Activated CD8-positive, alpha-beta memory T cell treated with anti-CD3 and anti-CD28 coated beads for 36 hours (primary cell): ENCODE measurements at regions not wholly inside any gene's neighbourhood (a gene's known extent, or its start where the extent isn't known, plus 50 kb on each side); places are given as distances from the start of the nearest gene placed in this dataset.
"Not testable (repeated sequence)": the region's sequence is repeated elsewhere in the genome, so short reads cannot be mapped to it uniquely, and the experiment has no call there.

Source experiments
- CTCF ChIA-PET: fragments of 350-600 bp; sonication (Branson Sonifier 250); formaldehyde crosslinking; loops from one replicate; lab custom pipeline; 2021; ENCODE audit warnings: antibody characterized with exemption; lab: Charles Lee
- POLR2A ChIA-PET: fragments of 350-600 bp; sonication (Branson Sonifier 250); formaldehyde crosslinking; loops from one replicate; lab custom pipeline; 2021; ENCODE audit warnings: antibody characterized with exemption; lab: Charles Lee

DNA sequence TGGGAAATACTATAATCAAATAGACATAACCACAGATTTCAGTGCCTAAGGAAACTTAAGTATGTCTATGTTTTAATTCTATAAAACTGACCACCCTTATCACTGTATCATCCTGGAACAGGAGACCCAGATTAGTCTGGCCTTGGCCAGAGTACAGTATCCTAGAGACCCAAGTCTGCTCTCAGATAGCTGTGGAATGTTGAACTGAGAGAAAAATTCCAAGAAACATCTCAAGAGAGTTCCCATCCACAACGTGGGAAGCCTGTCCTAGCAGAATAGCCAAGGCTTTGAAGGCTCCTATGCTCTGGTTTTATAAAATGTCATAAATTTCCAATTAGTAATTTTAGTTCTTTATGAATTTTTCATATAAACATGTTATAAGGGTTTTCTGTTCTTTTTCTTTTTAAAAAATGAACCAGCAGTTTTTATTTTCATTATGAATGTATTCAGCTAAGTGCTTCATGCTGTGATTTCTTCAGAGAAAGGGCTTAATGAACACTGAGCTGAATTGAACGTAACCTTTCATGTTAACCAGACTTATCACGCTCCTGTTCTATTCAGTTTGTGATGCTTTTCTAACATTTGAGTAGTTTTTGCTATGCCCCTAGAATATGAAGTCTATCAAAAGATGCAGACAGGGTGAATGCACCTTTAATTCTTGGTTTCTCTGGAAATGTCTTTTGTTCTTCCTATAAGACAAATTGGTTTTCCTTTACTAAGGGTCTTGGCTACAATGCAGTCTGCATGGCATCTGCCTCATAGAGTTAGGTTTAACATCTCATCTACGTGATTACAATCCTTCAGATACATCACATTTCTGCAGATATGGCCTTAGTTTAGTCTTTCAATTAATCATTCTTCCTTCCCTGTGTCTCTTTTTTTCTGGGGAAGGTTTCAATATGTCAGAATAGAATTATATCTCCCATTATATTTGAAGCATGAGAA is 230.8 kb downstream of the CYLC2 start:
- ChIA-PET CTCF (no interaction called here), POLR2A (no interaction called here)

DNA sequence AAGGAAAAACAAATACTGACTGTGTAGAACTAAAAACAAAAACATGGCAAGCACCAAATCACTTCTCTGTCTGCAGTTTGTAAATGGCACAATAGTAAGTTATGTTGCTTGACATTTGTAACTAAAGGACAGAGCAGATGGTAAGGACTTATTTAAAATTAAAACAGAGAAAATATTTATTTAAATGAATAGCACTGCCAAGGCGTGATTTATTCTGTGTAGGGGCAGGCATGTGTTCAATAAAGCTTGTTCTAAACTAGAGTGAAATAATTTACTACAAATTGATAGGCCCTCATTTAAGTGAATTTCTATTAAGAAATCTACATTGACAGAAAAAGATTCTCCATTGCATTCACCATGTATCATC is 231.5 kb downstream of the CYLC2 start:
- POLR2A ChIA-PET: no interaction called here
- CTCF ChIA-PET: no interaction called here

DNA sequence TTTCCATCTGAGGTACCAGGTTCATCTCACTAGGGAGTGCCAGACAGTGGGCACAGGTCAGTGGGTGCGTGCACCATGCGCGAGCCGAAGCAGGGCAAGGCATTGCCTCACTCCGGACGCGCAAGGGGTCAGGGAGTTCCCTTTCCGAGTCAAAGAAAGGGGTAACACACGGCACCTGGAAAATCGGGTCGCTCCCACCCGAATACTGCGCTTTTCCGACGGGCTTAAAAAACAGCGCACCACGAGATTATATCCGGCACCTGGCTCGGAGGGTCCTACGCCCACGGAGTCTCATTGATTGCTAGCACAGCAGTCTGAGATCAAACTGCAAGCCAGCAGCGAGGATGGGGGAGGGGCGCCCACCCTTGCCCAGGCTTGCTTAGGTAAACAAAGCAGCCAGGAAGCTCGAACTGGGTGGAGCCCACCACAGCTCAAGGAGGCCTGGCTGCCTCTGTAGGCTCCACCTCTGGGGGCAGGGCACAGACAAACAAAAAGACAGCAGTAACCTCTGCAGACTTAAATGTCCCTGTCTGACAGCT is 242.5 kb downstream of the CYLC2 start:
- CTCF ChIA-PET, POLR2A ChIA-PET: not testable (repeated sequence)

DNA sequence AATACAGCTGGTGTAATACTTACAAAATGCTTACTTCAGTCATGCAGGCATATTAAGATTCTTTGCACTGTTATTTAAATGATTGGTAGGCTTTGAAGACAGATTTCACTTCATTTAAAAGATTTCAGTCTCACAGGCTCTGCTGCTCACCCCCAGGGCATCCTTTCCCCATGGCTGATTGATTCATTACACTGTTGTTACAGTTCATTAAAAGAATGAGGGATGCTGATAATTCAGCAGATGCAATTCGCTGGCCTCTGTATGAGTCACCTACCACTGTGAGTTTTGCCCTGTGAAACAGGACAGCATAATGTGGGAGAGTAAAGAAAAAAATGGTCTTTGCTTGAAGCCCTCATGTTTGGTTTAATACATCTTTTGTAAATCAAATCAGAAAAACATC is 246.9 kb downstream of the CYLC2 start:
- ChIA-PET CTCF (interaction anchor here (0.7 kb wide), 1 partner anchor 60 kb away, joined by 3 read pairs; no protein-coding TSS in a partner anchor), POLR2A (no interaction called here)

DNA sequence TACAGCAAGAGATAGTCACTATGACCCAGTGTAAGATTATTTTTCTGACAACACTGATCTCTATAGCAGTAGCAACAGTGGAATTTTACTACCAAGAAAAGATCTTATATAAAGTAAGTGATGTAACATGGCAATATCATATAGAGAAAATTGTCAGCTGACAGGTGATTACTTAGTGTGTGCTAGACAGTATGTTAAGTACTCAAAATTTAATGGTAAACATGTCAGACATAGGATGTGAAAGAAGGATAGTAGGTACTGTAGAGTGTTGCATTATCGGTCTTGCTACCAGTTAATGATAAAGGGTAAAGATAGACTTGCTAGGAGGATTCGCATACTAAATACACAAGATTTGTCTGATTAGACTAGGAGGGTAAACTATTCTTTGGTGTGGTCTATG is 247.4 kb downstream of the CYLC2 start:
- CTCF ChIA-PET: no interaction called here

DNA sequence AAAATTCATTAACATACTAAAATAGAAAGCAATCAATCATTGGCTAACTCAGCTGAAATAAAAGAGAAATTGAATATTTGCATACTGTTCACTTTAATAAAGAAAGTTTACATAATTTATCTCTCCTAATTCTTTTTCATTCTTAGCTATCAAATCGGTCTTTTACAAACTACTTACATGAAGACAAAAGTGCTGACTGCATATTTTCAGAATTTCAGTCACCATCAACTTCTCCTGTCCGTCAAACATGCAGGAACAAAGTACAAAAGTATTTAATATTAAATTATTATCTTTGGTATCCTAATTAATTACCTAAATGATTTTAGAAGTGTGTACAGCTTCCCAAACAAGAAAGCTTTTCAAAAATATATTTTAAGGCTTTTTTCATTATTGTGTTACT is 248.4 kb downstream of the CYLC2 start:
- CTCF ChIA-PET: no interaction called here

More for the DNA sequence above, 247.4 kb downstream of the CYLC2 start:
- POLR2A ChIA-PET: no interaction called here

DNA sequence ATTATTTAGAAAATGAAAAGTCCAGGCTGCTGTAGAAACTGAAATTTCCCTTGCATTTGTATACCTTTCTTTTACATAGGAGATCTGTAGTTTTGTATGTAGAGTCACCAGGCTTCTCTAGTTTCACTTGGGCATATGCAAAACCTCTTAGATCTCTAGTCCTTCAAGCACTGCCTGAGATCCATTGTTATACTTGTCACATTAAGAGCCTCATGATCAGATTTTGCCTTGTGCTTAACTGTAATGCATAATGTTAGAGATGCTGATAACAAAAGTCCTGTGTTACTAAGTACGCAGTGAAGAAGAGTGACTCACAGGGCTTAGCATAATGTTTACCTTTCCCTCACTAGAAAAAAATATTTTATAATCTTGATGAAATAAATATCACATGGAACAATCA is 250.2 kb downstream of the CYLC2 start:
- ChIA-PET POLR2A (no interaction called here), CTCF (no interaction called here)

More for the DNA sequence above, 248.4 kb downstream of the CYLC2 start:
- POLR2A ChIA-PET: no interaction called here

DNA sequence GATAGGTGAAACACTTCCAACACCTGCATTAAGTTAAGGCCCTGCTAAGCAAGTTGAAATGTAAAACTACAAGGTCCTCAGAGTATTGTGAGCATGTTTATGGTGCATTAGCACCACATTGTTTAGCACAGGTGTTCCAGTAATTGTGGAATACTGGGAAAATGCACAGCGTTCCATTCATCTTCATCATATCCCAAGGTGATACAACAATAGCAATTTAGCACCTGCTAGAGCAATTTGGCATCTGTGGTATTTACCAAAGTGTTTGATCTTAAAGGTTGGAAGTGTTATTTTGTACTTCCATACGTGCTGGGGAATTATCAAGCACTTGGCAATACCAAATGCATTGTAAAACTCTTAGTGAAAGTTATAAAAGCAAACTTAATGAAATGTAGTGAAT is 266.8 kb downstream of the CYLC2 start:
- CTCF ChIA-PET: no interaction called here
- POLR2A ChIA-PET: no interaction called here

DNA sequence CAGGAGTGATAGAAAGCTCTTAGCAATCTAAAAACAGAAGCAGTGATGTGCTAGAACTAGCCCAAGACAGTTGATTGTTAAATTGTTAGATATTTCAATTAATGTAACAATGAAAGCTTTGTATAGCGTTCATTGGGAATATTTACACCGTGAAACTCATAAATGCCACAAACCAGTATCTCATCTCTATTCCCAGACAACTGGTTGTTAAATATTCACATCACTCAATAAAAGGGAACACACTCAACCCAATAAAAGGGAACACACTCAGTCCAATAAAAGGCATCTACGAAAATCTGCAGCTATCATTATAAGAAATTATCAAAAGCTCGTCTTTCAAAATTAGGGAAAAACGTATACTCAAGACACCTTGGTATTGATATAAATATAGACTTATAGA is 270.9 kb downstream of the CYLC2 start:
- ChIA-PET CTCF (no interaction called here), POLR2A (no interaction called here)

DNA sequence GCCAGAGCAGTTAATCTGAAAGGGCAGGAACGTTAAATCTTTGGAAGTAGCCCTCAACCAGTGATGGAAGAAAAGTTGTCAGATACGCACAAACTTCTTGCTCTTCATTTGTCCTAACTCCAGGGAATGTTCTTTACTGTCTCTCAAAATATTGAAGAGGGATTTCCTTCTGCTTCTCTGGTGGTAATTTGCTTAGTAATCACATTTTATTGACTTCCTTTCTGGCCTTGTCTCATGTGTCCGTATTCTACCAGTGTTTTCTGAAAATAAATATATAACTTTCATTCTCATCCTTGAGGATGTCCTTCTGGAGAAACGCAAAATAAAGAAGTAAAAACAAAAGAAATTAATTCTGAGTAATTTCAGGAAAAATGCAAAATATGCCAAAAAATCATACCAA is 282.1 kb downstream of the CYLC2 start:
- ChIA-PET POLR2A (no interaction called here), CTCF (no interaction called here)

DNA sequence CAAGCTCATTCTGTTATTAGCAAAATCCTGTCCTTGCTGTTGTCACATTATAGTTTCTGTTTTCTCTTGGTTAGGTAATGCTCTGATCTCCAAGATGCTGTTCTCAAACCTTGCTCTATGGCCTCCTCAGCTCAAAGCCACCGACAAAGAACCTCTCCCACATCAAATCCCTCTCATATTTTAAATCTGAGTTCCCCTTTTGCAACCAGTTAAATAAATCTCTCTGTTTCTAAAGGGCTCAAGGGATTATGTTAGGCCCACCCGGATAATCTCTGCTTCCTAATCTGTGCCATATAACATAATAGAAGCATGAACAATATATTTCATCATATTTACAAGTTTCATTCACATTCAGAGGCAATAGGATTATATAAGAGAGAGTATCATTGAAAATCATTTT is 286.0 kb downstream of the CYLC2 start:
- POLR2A ChIA-PET: no interaction called here
- CTCF ChIA-PET: no interaction called here

DNA sequence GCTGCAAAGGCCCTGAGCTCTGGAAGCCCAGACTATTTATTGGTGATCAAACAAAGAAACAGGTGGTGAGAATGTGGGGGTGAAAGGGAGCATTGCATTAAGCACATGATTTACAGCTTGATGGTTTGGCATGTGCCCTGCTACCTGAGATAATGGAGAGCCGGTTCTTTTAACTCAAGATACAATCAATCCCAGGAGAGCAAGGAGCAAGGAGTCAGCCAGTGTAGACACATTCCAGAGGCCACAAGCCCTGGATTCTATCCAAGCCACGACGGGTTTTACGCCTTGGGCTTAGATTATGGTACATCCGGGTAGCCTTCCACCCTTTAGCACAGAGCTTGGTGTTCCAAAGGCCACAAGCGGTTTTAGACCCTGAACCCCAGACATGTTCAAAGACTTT is 292.2 kb downstream of the CYLC2 start:
- ChIA-PET CTCF (no interaction called here), POLR2A (no interaction called here)

DNA sequence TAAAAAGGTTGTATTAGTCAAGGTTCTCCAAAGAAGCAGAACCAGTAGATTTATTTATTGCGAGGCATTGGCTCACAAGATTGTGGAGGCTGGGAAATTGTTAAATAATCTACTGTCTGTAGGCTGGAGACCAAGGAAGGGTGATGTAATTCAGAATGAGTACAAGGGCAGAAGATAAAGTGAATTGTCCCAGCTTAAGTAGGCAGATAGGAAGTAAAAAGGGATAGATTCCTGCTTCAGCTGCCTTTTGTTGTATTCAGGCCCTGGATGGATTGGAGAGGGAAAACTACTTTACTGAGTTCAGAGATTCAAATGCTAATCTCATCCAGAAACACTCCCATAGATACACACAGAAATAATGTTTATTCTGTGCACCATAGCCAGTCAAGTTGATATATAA is 301.1 kb downstream of the CYLC2 start:
- ChIA-PET CTCF (no interaction called here), POLR2A (no interaction called here)

DNA sequence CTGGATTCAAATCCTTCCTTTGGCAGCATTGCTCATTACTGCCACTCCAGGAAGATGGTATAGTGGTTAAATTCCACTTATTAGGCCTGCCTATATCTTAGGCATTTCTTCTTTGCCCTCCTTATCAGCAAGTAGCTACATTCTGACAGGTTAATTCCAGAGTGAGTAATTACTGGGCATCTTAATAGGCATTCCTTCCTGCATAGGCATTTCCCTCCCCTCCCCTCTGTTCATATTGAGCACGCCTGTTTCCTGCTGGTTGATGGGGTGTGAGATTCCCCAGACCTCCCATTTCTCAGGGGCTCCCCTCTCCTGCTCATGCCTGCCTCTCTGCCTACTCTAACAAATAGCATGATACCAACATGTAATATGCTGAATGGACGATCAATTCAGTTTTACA is 305.9 kb downstream of the CYLC2 start:
- POLR2A ChIA-PET: no interaction called here

DNA sequence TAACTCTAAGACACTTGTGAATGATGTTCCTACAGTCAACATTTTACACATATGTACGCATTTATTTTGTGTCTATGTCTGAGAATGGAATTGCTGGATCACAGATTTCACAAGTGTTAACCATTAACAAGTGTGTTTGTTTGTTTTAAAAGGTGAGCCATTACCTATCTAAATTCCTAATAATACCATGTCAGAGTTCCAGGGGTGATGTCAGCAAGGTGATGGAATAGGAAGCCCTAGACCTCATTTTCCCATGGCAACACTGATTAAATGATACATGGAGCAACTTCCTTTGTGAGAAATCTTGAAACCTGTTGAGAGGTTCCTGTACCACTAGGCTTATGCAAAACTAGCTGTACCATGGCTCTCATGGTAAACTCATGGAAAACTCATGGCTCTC is 309.7 kb downstream of the CYLC2 start:
- ChIA-PET POLR2A (no interaction called here), CTCF (no interaction called here)

More for the DNA sequence above, 305.9 kb downstream of the CYLC2 start:
- CTCF ChIA-PET: no interaction called here

DNA sequence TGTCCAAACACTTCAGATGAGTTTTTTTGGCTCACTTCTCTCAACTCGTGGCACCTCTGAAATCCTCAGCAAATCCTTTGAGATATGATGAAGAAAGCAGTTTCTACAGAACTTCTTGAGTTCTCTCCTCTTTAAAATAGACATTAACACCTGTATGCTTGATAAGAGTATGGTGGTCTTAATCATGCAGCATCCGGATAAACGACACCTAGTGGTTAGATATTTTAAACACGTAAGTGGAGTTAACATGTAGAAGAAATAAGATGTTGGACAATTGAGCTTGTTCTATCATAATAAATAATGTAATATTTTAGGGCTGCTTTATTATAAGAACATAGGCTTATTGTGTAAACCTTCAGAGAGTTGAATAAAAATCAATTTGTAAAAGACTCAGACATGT is 324.8 kb downstream of the CYLC2 start:
- ChIA-PET POLR2A (no interaction called here), CTCF (no interaction called here)

DNA sequence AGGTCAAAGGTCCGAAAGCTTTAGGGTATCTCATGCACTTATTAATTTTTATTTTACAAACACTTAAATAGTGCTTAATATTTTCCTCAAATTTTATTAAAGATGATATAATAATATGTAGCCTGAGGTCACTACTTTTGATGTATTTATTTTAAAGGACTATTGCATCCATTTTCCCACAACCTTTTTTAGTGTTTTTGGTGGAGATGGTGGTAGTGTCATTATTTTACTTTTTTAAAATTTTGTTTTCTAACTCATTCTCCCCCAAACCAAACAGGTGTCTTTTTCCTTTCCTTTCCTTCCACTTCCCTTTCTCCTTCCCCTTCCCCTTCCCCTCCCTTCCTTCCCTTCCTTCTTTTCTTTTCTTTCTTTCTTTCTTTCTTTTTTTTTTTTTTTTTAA is 328.6 kb downstream of the CYLC2 start:
- POLR2A ChIA-PET: no interaction called here
- CTCF ChIA-PET: no interaction called here

DNA sequence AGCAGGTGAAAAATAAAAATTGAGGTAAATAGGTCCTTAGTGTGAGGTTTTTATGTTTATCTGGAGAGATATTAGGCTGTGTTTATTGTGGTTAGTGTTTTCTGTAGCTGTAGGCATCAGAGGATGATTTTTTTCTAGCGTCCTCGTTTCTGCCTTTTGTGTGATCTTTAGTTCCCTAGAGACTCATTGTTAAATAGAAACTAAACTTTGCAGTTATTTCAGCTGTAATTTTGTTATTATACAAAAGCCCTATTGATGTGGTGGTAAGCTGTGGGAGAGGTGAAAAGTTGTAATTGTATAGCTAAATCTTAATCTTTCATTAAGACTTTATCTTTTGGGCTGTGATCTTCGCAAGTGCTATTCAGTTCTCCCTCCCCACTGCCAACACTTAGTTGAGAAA is 340.3 kb downstream of the CYLC2 start:
- ChIA-PET CTCF (no interaction called here), POLR2A (no interaction called here)

DNA sequence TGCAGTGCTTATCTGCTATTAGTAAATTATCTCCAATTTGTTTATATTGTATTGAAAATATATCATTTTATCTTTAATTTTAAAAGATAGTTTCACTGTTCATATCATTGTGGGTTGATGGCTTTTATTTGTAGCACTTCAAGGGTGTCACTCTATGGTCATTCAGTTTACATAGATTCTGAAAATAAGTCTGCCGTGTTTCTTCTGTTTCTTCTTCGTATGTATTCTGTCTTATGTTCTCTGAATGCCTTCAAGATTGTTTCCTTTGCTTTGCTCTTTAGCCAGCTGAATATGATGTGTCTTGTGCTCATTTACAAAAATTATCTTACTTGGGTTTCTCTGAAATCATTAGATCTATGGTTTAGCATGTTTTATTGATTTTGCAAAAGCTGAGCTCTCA is 359.9 kb downstream of the CYLC2 start:
- ChIA-PET POLR2A (no interaction called here), CTCF (no interaction called here)

DNA sequence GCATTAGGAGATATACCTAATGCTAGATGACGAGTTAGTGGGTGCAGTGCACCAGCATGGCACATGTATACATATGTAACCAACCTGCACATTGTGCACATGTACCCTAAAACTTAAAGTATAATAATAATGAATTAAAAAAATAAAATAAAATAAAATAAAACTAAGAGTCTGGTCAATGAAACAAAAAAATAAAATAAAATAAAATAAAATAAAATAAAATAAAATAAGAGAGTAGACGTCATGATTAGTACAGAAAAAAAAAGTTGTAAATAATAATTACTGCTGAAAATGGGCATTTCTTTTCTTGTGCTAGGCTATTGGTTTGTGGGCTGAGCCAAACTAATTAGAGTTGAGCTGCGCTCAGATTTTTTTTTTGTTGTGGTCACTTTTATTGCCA is 362.8 kb downstream of the CYLC2 start:
- CTCF ChIA-PET: not testable (repeated sequence)

DNA sequence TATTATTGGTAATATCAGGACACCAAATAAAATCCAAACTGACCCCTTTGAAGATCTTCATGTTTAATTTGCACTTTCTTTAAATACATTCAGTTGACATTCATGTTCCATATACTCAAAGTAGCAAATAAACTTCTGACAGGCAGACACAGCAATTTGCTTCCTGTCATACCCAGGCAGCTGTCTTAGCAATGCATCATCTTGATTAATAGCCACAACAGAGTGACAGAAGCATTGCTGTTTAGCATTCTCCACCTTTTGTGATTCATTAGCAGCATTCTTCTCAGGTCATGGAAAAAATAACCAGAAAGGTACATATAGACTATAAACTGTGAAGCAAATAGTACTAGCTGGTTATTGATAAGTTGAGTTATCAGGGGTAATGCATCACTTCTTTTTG is 366.8 kb downstream of the CYLC2 start:
- CTCF ChIA-PET: no interaction called here
- POLR2A ChIA-PET: no interaction called here

More for the DNA sequence above, 362.8 kb downstream of the CYLC2 start:
- POLR2A ChIA-PET: not testable (repeated sequence)
